SK-MEL-5 (cell line): ENCODE measurements at regions not wholly inside any gene's neighbourhood (a gene's known extent, or its start where the extent isn't known, plus 50 kb on each side); places are given as distances from the start of the nearest gene placed in this dataset.
A peak's percentile ranks its signal among the peaks of the same experiment; 100 is the strongest.
"Not testable (repeated sequence)": the region's sequence is repeated elsewhere in the genome, so short reads cannot be mapped to it uniquely, and the experiment has no call there.

Experiments
- DNase-seq: peaks from one replicate; pipeline ENCODE4 v3.0.0-alpha.2; 2016; ENCODE audit warnings: low read depth, low spot score
- in situ Hi-C: cut with HindIII; loops from 2 replicates; pipeline ENCODE4 v1.10.0; 2016; ENCODE audit warnings: low sequenced_read_pairs, high pct_unique_total_duplicates, low pct_unique_long_range_greater_than_20kb

DNA sequence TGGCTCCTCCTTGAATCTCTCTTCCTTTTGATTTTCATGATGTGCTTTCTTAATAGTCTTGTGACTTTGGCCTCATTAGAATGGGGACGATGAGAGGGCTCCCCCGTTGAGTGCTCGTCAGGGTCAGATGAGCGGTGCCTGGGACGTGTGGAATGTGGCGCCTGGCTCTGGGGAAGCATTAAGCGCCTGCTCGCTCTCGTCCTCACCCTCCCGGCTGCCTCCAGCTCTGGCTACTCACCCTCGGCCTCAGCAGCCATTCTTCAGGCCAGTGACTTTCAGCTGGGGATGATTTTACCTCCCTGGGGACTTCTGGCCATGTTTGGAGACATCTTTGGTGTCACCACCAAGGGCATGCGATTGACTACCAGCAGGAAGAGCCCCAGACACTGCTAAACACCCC lies 69.7 kb downstream of the RPS6KA4 start:
- no peak for DNase-seq
- in situ Hi-C loops = no loop called here

GRCh38 chr11:64429970-64430369 lies 71.0 kb downstream of the RPS6KA4 start:
- DNase-seq = no peak
- in situ Hi-C loops = no loop called here

DNA sequence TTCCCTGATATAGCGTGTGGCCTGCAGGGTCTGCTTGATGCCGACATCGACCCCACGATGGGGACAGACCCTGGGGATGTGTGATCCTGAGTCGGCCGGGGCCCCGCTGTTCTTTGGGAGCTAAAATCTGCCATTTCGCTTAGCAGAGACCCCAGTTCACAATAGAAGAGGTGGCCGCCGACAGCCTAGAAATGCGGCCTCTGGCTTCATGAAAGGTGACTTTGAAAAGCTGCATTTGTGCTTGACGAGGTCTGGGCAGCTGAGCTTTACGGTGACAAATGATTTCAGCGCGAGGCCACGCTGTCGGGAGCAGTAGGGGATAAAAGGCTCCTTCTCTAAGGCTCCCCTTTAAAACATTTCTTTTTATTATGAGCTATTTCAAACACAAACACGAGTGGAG lies 71.7 kb downstream of the RPS6KA4 start:
- in situ Hi-C loops = no loop called here
- DNase-seq = no peak

- no peak for DNase-seq
- in situ Hi-C loops = no loop called here
Measured at GRCh38 chr11:64436000-64436399, 77.0 kb downstream of the RPS6KA4 start.

DNA sequence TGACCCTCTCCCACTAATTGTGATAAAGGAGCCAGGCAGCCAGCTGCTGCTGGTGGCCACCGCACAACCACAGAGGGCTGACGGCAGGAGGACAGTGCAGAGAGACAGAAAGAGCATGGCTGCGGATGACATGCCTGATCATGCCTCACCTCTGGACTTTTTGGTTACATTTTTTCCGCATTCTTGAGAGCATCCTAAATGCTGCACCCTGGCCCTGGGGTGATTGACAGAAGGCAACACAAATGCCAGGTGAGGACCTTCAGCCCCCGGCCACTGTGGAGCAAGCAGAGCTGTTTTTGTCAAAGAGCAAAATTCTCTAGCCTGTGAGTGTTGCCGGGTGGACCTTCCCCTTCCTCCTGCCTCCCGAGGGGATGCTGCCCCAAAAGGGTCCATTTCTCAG lies 78.5 kb downstream of the RPS6KA4 start:
- in situ Hi-C loops = no loop called here
- DNase-seq = no peak

DNA sequence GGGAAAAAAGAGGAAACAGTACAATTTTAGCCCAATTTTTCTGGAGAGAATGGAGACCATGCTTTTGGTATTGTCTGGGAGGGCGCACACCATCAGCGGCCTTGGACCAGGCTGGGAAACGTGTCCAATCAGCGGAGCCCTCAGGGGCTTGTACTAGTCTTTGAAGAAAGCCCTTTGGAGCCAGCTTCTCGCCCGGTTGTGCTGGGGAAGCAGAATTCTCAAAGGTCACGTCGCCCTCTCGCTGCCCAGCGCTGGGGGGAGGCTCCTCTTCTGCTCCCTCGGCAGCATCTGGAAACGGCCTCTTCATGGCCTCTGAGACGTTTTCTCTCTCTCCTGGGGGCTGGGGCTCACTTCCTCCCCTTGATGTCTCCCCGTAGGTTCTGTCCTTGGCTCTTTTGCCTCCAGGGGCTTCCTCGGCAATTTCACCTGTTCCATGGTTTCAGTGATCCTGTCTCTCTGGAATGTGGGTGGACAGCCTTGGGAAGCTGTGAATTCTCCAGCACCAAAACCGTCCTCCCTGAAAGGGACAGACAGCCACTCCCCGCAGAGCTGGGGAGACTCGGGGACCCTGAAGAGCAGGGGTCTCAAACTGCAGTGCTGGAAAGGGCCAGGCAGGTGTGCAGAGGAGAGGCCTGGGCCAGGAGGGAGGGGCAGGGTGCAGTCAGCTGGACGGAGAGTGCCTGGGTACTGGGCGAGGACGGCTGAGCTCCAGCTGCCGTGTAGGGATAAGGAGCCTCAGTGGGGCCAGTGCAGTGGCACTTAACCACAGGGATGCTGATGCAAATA lies 80.2 kb downstream of the RPS6KA4 start:
- no peak for DNase-seq
- in situ Hi-C loops = no loop called here

GRCh38 chr11:64439772-64440491 lies 81.0 kb downstream of the RPS6KA4 start:
- DNase-seq, in situ Hi-C loops: not testable (repeated sequence)

- in situ Hi-C loops = no loop called here
Measured at GRCh38 chr11:64441127-64441526, 82.2 kb downstream of the RPS6KA4 start.

GRCh38 chr11:64443001-64443400 lies 84.0 kb downstream of the RPS6KA4 start:
- no peak for DNase-seq
- in situ Hi-C loops = no loop called here

More at GRCh38 chr11:64441127-64441526, 82.2 kb downstream of the RPS6KA4 start:
- DNase-seq = no peak

DNA sequence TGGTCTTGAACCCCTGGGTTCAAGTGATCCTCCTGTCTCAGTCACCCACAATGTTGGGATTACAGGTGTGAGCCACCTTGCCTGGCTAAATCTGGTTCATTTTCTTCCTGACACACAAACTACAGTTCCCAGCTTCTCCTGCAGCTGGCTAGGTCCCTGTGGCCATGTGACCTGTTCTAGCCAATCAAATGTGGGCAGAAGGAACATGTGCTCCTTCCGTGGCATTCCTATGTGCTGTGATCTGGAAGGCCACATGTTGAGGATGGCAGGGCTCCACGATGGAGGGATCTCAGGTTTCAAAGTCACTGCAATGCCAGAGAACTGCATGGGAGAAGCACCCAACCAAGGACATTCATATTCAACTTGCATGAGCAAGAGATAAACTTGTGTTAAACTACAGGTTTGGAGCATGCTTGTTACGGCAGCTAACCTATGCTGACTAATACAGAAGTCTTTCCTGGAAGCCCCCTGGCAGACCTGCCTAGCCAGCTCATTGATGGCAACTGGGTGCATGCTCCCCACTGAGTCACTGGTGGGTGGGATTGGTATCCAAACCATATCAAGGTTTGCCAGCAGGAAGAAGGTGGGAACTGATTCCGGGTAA lies 86.0 kb downstream of the RPS6KA4 start:
- in situ Hi-C loops = no loop called here
- peak; percentile 54 for DNase-seq

- in situ Hi-C loops = no loop called here
- no peak for DNase-seq
Measured at GRCh38 chr11:64445651-64446050, 86.7 kb downstream of the RPS6KA4 start.

- DNase-seq = no peak
- in situ Hi-C loops = no loop called here
Measured at GRCh38 chr11:64447831-64448598, 89.1 kb downstream of the RPS6KA4 start.

DNA sequence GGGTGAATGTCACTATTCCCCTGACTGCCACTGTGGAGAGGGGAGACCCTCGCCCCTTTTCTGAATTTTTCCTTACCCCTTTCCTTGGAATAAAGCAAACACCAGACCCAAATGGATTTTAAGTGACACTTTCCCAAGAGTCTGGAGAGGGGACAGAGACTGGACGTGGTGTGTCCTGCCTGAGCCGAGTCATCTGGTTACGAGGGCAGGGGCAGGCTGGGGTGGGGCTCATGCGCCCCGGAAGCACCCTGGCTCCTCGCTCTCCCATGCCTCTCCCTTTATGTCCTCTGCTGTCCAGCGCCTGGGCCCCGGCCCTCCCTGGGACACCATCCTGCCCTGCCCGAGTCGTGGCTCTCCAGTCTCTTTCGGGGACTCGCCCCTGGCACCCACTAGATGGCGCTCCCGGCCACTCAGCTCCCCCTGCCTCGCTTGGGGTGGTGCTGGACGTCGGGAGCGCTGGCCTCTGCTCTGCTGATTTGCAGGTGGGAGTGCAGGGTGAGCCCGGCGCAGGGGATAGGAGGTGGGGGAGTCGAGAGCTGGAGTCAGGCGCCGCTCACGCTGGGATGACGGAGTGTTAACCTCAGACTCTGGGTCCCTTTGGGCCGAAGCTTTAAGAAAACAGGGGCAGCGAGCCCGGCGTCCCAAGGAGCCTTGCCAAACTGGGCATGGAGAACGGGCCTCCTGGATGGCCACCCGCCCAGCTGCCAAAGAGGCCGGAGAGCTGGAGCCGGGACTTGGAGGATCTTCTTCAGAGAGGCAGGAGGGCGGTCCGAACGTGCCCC lies 89.8 kb downstream of the RPS6KA4 start:
- in situ Hi-C loops = no loop called here
- peak; percentile 64 for DNase-seq

GRCh38 chr11:64449381-64450167 lies 90.6 kb downstream of the RPS6KA4 start:
- DNase-seq = peak; percentile 79
- in situ Hi-C loops = no loop called here

DNA sequence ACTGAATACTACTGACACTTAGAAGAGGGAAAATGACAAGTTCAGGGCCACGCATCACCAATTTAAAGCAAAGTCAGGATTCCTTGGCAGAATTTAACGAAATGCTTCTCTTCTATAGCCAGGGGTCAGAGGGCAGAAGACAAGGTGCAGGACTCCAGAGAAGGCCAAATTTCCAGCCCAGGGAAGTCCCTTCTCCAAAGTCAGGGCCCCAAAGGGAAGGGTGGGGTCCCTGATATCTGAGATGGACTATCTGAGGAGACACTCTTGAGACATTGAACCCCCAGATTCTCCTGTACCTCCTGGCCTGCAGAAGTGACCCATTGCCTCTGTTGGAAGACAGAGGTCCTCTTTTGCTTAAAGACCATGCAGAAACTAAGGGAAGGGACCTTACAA lies 91.2 kb downstream of the RPS6KA4 start:
- DNase-seq = no peak
- in situ Hi-C loops = no loop called here

- in situ Hi-C loops = no loop called here
- no peak for DNase-seq
Measured at GRCh38 chr11:64451856-64452255, 92.9 kb downstream of the RPS6KA4 start.

- in situ Hi-C loops = no loop called here
- DNase-seq = no peak
Measured at GRCh38 chr11:64453466-64453865, 94.5 kb downstream of the RPS6KA4 start.
